ENCODE measurements at regions not wholly inside any gene's neighbourhood (a gene's known extent, or its start where the extent isn't known, plus 50 kb on each side); places are given as distances from the start of the nearest gene placed in this dataset.
A peak's percentile ranks its signal among the peaks of the same experiment; 100 is the strongest.

GRCh38 chr11:91209751-91210150 is 986.9 kb upstream of the CHORDC1 start:
- no peaks in the 10 kb centered on the region for H3K9me3 ChIP-seq
- H3K27me3 ChIP-seq (ENCODE audit: insufficient read depth): no peaks in the 10 kb centered on the region
- CTCF ChIA-PET: no interaction called here

DNA sequence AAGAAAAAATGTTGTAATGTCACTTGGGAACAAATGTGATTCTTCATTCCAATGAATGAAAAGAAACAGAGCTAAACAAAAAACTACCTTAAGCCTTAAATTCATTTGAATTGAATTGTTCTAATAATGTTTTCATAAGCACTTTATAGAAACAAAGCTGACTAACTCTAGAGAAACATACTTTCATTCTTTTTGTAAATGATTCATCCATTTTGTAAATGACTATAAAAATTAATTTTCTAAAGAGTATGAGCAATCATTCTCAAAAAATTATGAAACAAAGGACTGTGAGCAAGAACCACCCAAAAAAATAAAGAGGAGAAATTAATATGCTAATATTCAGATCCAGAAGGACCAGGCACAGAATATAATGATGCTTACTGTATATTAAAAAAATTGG is 986.5 kb upstream of the CHORDC1 start:
- ChIA-PET CTCF (interaction anchor here (0.7 kb wide), 1 partner anchor 11 kb away, joined by 3 read pairs; no protein-coding TSS in a partner anchor), POLR2A (no interaction called here)
- 0 out of 2 replicates have a peak overlapping the region, but pooled peaks have one; percentile 35 for H2AFZ ChIP-seq (ENCODE audit: low read depth)
- no peak overlapping the region for H3K4me2 ChIP-seq
- H3K79me2 ChIP-seq (ENCODE audit: insufficient read depth): no peaks in the 10 kb centered on the region
- H3K27me3 ChIP-seq (ENCODE audit: insufficient read depth): no peaks in the 10 kb centered on the region
- H4K20me1 ChIP-seq (ENCODE audit: insufficient read depth): no peaks in the 10 kb centered on the region
- no peak overlapping the region for H3K4me3 ChIP-seq (ENCODE audit: low read depth in 2 of 2, low read length in 1 of 2)
- no peak overlapping the region for H3K9ac ChIP-seq
- no peaks in the 10 kb centered on the region; a peak in 1 of 4 replicates for H3K4me1 ChIP-seq (ENCODE audit: control insufficient read depth in 1 of 2, insufficient read depth in 2 of 2, low read depth in 1 of 2, low read length in 1 of 2)
- no peaks in the 10 kb centered on the region for H3K9me2 ChIP-seq
- peaks cover 11% of the 10 kb centered on the region for H3F3A ChIP-seq (replicated peaks; ENCODE audit: insufficient read depth)
- peak overlapping the region in 1 of 2 experiments; percentile 33; a peak in 2 of 4 replicates for H3K27ac ChIP-seq (ENCODE audit: low read depth in 2 of 2, low read length in 1 of 2)
- H3K36me3 ChIP-seq (replicated peaks in 1 of 2; ENCODE audit: control insufficient read depth in 1 of 2, insufficient read depth in 2 of 2, low read length in 1 of 2): no peaks in the 10 kb centered on the region
- DNase-seq: no peak
- H3K9me3 ChIP-seq: no peaks in the 10 kb centered on the region
- TF ChIP-seq GABPA (IDR thresholded peaks at IDR 0.05; ENCODE audit: low read depth) (no peak), MEF2A (IDR thresholded peaks at IDR 0.05; ENCODE audit: borderline replicate concordance, low read depth) (no peak), YY1 (IDR thresholded peaks at IDR 0.05; ENCODE audit: low read depth) (no peak), RCOR1 (IDR thresholded peaks at IDR 0.05; ENCODE audit: low read length) (no peak), FOSL2 (IDR thresholded peaks at IDR 0.05; ENCODE audit: borderline replicate concordance, low read depth) (no peak), FOXM1 (IDR thresholded peaks at IDR 0.05; ENCODE audit: low read depth) (no peak), GATA2 (CRISPR knock-in tag; IDR thresholded peaks at IDR 0.05) (no peak), CHD2 (IDR thresholded peaks at IDR 0.05; ENCODE audit: low read length, partially characterized antibody) (no peak), POLR2AphosphoS5 (IDR thresholded peaks at IDR 0.05; ENCODE audit: low read depth, low read length) (no peak), RAD21 (IDR thresholded peaks at IDR 0.05; ENCODE audit: low read length) (no peak), TAF1 (IDR thresholded peaks at IDR 0.05; ENCODE audit: borderline replicate concordance, low read depth, low read length) (no peak), REST (IDR thresholded peaks at IDR 0.05; ENCODE audit: low read depth, low read length) (no peak), SMC3 (IDR thresholded peaks at IDR 0.05; ENCODE audit: low read depth, low read length) (no peak), FOXJ3 (CRISPR knock-in tag; IDR thresholded peaks at IDR 0.05) (no peak), USF2 (IDR thresholded peaks at IDR 0.05; ENCODE audit: borderline replicate concordance, low read depth, low read length) (no peak)
- TF ChIP-seq, protein P1, sequence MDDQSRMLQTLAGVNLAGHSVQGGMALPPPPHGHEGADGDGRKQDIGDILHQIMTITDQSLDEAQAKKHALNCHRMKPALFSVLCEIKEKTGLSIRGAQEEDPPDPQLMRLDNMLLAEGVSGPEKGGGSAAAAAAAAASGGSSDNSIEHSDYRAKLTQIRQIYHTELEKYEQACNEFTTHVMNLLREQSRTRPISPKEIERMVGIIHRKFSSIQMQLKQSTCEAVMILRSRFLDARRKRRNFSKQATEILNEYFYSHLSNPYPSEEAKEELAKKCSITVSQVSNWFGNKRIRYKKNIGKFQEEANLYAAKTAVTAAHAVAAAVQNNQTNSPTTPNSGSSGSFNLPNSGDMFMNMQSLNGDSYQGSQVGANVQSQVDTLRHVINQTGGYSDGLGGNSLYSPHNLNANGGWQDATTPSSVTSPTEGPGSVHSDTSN (IDR thresholded peaks at IDR 0.05): no peak
- TF ChIP-seq, protein P2, sequence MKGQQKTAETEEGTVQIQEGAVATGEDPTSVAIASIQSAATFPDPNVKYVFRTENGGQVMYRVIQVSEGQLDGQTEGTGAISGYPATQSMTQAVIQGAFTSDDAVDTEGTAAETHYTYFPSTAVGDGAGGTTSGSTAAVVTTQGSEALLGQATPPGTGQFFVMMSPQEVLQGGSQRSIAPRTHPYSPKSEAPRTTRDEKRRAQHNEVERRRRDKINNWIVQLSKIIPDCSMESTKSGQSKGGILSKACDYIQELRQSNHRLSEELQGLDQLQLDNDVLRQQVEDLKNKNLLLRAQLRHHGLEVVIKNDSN (IDR thresholded peaks at IDR 0.05; ENCODE audit: borderline replicate concordance, low read depth): no peak

More at GRCh38 chr11:91209751-91210150, 986.9 kb upstream of the CHORDC1 start:
- DNase-seq: no peak
- Histone ChIP-seq H3K4me1 (ENCODE audit: control insufficient read depth in 1 of 2, insufficient read depth in 2 of 2, low read depth in 1 of 2, low read length in 1 of 2) (no peaks in the 10 kb centered on the region; a peak in 1 of 4 replicates), H3K9ac (no peak overlapping the region), H3F3A (replicated peaks; ENCODE audit: insufficient read depth) (peaks cover 11% of the 10 kb centered on the region), H4K20me1 (ENCODE audit: insufficient read depth) (no peaks in the 10 kb centered on the region), H3K79me2 (ENCODE audit: insufficient read depth) (no peaks in the 10 kb centered on the region), H3K36me3 (replicated peaks in 1 of 2; ENCODE audit: control insufficient read depth in 1 of 2, insufficient read depth in 2 of 2, low read length in 1 of 2) (no peaks in the 10 kb centered on the region), H2AFZ (ENCODE audit: low read depth) (0 out of 2 replicates have a peak overlapping the region, but pooled peaks have one; percentile 35), H3K27ac (ENCODE audit: low read depth in 2 of 2, low read length in 1 of 2) (peak overlapping the region in 1 of 2 experiments; percentile 33; a peak in 2 of 4 replicates), H3K4me3 (ENCODE audit: low read depth in 2 of 2, low read length in 1 of 2) (no peak overlapping the region), H3K9me2 (no peaks in the 10 kb centered on the region), H3K4me2 (no peak overlapping the region)
- POLR2A ChIA-PET: no interaction called here
- TF ChIP-seq YY1 (IDR thresholded peaks at IDR 0.05; ENCODE audit: low read depth): no peak
- TF ChIP-seq TAF1 (IDR thresholded peaks at IDR 0.05; ENCODE audit: borderline replicate concordance, low read depth, low read length): no peak
- TF ChIP-seq FOXM1 (IDR thresholded peaks at IDR 0.05; ENCODE audit: low read depth): no peak
- TF ChIP-seq RFX5 (IDR thresholded peaks at IDR 0.05; ENCODE audit: low read length): no peak
- no peak for TF ChIP-seq MEF2A (IDR thresholded peaks at IDR 0.05; ENCODE audit: borderline replicate concordance, low read depth)
- TF ChIP-seq USF2 (IDR thresholded peaks at IDR 0.05; ENCODE audit: borderline replicate concordance, low read depth, low read length): no peak
- TF ChIP-seq EZH2phosphoT487 (IDR thresholded peaks at IDR 0.05; ENCODE audit: borderline replicate concordance, low read depth): no peak

Data from SK-N-SH (cell line).